EH (cell line): ENCODE measurements at regions not wholly inside any gene's neighbourhood (a gene's known extent, or its start where the extent isn't known, plus 50 kb on each side); places are given as distances from the start of the nearest gene placed in this dataset.
"Not testable (repeated sequence)": the region's sequence is repeated elsewhere in the genome, so short reads cannot be mapped to it uniquely, and the experiment has no call there.

Experiments used
- DNase-seq: peaks from one replicate; pipeline ENCODE4 v3.0.0-alpha.2; 2015; ENCODE audit warnings: low read depth

- no peak for DNase-seq
Observed at GRCh38 chr9:103407260-103407659, 412.1 kb downstream of the CYLC2 start.

GRCh38 chr9:103410059-103410458 lies 414.9 kb downstream of the CYLC2 start:
- no peak for DNase-seq

- DNase-seq = no peak
Observed at GRCh38 chr9:103427696-103428095, 432.6 kb downstream of the CYLC2 start.

- DNase-seq = no peak
Observed at GRCh38 chr9:103430469-103430868, 435.3 kb downstream of the CYLC2 start.

GRCh38 chr9:103431809-103432208 lies 436.7 kb downstream of the CYLC2 start:
- DNase-seq = no peak

- no peak for DNase-seq
Observed at GRCh38 chr9:103444176-103444575, 449.0 kb downstream of the CYLC2 start.

GRCh38 chr9:103458826-103459225 lies 463.7 kb downstream of the CYLC2 start:
- no peak for DNase-seq

- DNase-seq = no peak
Observed at GRCh38 chr9:103471241-103471640, 476.1 kb downstream of the CYLC2 start.

GRCh38 chr9:103474156-103474555 lies 479.0 kb downstream of the CYLC2 start:
- no peak for DNase-seq

GRCh38 chr9:103483471-103484096 lies 488.5 kb downstream of the CYLC2 start:
- no peak for DNase-seq

- no peak for DNase-seq
Observed at GRCh38 chr9:103485138-103485537, 490.0 kb downstream of the CYLC2 start.

- DNase-seq = no peak
Observed at GRCh38 chr9:103514767-103515166, 519.6 kb downstream of the CYLC2 start.

GRCh38 chr9:103522409-103522808 lies 527.3 kb downstream of the CYLC2 start:
- no peak for DNase-seq

GRCh38 chr9:103530934-103531333 lies 535.8 kb downstream of the CYLC2 start:
- DNase-seq = no peak

GRCh38 chr9:103533318-103533717 lies 538.2 kb downstream of the CYLC2 start:
- no peak for DNase-seq

- no peak for DNase-seq
Observed at GRCh38 chr9:103537426-103537825, 542.3 kb downstream of the CYLC2 start.

GRCh38 chr9:103545260-103545659 lies 548.8 kb upstream of the SMC2 start:
- DNase-seq = no peak

GRCh38 chr9:103552712-103553111 lies 541.4 kb upstream of the SMC2 start:
- DNase-seq = no peak

- DNase-seq = no peak
Observed at GRCh38 chr9:103574056-103574455, 520.1 kb upstream of the SMC2 start.

- no peak for DNase-seq
Observed at GRCh38 chr9:103586721-103587120, 507.4 kb upstream of the SMC2 start.

- no peak for DNase-seq
Observed at GRCh38 chr9:103601287-103601686, 492.8 kb upstream of the SMC2 start.

GRCh38 chr9:103611950-103612349 lies 482.2 kb upstream of the SMC2 start:
- DNase-seq = not testable (repeated sequence)

GRCh38 chr9:103615994-103616393 lies 478.1 kb upstream of the SMC2 start:
- DNase-seq = no peak

- no peak for DNase-seq
Observed at GRCh38 chr9:103617046-103617445, 477.1 kb upstream of the SMC2 start.
